NAMALWA (cell line): ENCODE measurements at regions not wholly inside any gene's neighbourhood (a gene's known extent, or its start where the extent isn't known, plus 50 kb on each side); places are given as distances from the start of the nearest gene placed in this dataset.
"Not testable (repeated sequence)": the region's sequence is repeated elsewhere in the genome, so short reads cannot be mapped to it uniquely, and the experiment has no call there.

Source experiments
- DNase-seq: peaks from one replicate; pipeline ENCODE4 v3.0.0-alpha.2; 2015; ENCODE audit warnings: low spot score

DNA sequence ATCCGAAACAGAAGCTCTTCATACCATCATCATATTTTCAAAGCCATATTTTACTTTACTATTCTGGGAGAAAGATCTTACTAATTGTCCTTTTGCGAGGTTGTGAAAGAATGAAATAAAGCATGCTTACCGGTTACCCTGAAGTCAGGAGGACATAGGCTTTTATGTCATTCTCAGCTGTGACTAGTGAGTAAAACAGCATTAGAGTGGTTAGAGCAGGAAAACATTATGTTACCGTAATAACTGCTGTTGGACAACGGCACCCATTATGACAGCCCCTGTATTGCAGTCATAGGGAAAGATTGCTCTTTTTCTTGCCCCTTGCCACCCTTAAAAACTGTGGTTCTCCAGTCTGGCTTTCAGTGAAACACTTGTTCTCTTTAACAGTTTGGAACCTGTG is 1035.7 kb downstream of the ZPLD1 start:
- DNase-seq: no peak

DNA sequence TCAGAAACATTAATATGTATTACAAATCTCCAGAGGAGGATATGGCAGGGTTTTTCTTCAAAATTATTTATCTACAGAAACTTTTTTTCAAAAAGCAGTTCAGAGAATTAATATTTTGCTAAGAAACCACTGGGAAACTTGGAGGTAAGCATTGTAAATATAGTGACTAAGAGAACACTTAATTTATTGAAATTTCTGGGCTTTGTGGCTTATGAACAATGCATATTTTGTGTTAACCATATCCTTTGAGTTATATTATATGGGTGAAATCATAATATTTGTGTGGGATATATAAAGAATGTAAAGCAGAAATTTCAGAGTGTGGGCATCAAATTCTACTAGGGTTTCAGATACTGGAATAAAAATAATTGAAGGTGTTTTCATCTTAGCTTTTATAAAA is 1059.2 kb downstream of the ZPLD1 start:
- no peak for DNase-seq

DNA sequence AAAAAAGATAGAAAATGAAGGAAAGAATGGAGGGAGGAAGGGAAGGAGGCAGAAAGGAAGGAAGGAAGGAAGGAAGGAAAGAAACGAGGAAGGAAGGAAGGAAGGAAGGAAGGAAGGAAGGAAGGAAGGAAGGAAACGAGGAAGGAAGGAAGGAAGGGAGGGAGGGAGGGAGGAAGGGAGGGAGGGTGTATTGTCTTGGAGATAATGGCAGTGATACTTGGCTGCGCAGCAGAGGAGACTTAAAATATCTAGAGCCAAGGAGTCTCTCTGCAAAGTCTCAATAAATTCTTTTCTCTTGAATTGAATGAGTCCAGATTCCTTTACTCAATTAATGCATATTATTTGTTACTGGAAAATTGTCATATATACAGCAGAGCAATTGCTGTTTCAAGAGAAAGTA is 1059.7 kb downstream of the ZPLD1 start:
- no peak for DNase-seq

DNA sequence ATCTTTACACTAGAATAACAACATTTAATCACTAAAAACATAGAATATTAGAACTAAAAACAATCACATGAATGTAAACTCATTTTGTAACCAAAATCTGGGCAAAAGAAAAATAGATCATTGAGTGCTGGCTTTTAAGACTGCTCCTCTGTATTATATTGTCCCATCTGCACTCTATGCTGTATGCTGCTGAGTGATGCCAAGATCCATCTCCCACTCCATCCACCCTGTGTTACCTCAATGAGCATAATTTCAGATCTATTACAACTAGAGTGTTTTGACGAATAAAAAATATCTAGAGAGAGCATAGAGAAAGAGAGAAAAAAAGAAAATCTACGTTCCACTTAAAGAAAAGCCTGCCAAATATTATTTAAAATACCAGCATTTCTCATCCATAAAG is 1060.4 kb downstream of the ZPLD1 start:
- DNase-seq: no peak

DNA sequence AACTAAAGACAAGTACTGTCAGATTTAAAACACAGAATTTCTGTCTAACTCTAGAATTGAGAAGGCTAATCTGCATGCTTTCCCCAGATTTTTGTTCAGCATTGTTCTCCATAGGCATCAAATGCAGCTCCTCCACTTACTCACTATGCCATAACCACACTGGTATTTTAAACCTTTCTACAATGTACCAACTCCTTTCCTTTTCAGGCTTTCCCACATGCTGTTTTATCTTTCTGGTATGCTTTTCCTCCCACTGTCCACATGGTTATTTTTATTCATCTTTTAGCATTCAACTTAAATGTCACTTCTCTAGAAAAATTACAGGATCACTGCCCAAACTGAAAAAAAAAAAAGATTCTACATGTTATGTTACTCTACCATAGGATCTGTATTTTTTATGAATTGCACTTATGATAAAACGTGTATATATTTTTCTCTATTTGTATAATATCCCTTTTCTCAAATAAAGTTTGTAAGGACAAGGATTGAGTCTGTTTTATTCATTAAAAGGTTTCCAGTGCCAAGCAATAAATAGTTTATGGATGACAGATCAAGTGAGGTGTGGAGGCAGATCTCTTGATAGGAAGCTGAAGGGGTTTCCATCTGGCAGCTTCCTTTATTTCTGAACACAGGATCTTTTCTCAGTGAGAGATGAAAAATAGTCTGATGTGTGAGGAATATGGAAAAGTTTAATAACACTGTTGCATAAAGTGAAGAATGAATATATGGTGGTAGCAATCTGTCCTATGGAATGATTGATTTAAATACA is 1064.5 kb downstream of the ZPLD1 start:
- no peak for DNase-seq

GRCh38 chr3:103499967-103500366 is 1065.2 kb downstream of the ZPLD1 start:
- no peak for DNase-seq

DNA sequence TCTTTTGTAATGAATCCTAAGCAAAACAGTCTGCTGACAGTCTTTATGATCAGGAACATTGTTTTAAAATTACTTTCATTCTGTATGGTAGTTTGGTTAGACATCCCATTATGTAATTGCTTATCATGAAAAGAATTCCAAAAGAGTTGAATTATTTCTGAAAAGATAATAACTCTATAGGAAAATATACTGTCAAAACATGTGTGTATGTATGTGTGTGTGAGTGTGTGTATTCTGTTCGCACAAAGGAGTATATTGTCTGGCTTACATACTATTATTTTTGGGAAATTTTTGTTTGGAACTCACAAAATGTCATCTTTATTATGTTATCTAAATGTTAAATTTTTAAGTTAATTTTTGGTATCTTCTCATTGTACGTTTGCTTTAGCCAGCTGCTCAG is 1075.9 kb downstream of the ZPLD1 start:
- no peak for DNase-seq

DNA sequence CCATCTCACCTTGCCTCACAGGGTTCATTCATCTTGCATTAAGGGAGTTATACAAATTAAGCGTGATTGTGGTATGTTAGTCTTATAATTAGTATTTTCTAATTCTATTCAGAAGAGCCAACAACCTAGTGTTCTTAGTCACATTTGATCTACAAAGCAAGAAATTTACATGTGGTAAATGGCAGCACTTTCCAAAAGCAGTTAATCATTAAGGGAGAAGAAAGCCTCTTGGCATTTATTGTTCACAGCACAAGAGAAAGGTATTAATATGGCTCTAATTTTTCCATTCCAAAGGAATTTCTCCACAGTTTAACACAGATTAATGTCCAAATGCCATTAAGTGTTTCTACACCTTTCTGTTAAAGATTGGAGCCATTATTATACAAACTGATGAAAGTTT is 1077.1 kb downstream of the ZPLD1 start:
- no peak for DNase-seq

DNA sequence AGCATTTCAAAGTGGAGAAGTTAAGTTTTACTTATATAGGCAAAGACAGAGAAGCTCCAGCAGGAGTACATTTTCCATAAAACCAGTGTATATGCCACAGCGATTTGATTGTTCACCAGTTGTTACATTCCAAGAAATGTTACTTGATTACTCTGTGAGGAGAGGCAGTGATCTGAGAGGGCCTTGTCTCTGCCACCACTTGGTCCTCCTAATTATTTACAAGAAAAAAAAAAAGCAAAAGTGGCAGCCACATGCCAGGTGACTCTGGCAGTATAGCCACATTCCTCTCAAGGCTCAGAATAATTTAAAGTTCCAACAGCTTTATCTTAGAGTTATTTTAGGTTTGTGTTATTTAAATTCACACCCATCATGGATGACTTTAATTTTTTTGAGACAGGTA is 1077.8 kb downstream of the ZPLD1 start:
- no peak for DNase-seq

DNA sequence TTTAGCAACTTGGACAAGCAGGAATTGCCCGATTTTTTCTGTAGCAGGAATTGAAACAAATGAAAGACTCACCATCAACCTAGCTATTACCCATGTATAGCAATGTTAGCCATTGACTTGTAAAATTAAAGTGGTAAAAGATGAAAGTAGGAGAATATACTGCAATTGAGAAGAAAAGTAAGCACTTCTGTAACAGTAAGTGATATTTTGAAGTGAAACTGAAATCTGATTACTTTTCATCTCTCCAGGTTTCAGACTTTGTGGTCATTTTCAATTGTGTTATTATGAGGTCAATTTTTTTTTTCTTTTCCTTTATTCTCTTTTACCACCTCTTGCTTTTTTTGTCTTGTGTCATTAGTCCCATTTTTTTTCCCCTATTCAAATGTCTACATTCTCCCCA is 1078.2 kb downstream of the ZPLD1 start:
- DNase-seq: no peak

DNA sequence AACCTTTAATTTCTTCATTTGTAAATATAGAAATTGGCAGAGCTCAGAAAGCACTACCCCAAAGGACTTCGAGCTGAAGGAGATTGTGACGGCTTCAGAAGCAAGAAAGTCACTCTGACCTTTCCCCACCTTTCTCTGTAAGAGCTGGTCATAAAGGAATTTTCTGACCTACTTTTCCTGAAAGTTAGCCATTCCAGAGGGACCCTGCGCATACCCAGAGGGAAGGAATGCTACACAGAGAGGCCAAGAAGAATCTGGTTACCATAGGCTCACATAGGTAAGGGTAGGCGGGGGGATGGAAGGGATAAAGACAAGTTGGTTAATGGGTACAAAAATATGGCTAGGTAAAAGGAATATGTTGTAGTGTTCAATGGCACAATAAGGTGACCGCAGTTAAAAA is 1080.3 kb downstream of the ZPLD1 start:
- no peak for DNase-seq

GRCh38 chr3:103516950-103517349 is 1082.1 kb downstream of the ZPLD1 start:
- DNase-seq: no peak

DNA sequence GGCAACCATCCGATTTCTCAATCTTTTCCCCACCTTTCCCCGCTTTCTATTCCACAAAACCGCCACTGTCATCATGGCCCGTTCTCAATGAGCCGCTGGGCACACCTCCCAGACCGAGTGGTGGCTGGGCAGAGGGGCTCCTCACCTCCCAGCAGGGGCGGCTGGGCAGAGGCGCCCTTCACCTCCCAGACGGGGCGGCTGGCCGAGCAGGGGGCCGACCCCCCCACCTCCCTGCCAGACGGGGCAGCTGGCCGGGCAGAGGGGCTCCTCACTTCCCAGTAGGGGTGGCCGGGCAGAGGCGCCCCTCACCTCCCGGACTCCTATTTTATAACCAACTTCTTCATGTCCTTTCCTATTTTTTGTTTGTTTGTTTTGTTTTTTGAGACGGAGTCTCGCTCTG is 1096.5 kb downstream of the ZPLD1 start:
- not testable (repeated sequence) for DNase-seq

DNA sequence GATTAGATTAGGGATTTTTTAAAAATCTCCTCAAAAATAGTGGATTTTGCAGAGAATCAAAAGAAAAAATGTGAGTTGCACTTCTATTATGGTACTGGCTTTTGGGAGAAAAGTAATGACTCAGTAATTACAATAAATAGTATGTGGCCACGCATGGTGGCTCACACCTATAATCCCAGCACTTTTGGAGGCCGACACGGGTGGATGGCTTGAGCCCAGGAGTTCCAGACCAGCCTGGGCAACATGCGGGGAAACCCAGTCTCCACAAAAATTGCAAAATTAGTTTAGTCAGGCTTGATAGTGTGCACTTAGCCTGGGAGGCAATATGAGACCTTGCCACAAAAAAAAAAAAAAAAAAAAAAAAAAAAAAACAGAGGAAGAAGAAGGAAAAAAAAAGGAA is 1098.2 kb downstream of the ZPLD1 start:
- DNase-seq: no peak

GRCh38 chr3:103554451-103554850 is 1119.6 kb downstream of the ZPLD1 start:
- no peak for DNase-seq

DNA sequence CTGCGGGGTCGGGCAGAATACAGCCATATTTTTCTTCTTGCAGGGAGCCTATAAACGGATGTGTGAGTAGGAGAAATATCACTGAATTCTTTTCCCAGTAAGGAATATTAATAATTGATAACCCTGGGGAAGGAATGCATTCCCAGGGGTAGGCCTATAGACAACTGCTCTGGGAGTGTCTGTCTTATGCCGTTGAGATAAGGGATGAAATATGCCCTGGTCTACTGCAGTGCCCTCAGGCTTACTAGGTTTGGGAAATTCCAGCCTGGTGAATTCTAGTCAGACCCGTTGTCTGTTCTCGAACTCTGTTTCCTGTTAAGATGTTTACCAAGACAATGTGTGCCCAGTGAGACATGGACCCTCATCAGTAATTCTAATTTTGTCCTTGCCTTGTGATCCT is 1129.3 kb downstream of the ZPLD1 start:
- not testable (repeated sequence) for DNase-seq

DNA sequence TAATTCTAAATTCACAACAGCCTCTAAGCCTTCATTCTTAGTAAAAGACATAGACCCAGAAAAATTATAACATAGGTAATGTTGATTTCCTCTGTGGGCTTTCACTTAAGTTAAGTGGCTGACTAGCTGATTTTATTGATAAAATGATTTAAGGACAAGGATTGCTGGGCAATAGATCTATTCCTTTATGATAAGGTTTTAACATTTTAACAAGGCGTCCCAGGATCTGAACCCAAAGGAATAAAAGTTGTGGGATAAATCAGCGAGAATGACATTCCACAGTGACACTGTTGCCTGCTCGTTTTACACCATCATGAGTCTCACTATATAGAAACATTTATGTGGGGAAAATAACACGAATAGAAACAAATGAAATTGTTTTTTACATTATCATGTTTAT is 1151.0 kb downstream of the ZPLD1 start:
- no peak for DNase-seq

- no peak for DNase-seq
Observed at GRCh38 chr3:103589770-103590169, 1155.0 kb downstream of the ZPLD1 start.

- no peak for DNase-seq
Observed at GRCh38 chr3:103600844-103601243, 1166.0 kb downstream of the ZPLD1 start.

DNA sequence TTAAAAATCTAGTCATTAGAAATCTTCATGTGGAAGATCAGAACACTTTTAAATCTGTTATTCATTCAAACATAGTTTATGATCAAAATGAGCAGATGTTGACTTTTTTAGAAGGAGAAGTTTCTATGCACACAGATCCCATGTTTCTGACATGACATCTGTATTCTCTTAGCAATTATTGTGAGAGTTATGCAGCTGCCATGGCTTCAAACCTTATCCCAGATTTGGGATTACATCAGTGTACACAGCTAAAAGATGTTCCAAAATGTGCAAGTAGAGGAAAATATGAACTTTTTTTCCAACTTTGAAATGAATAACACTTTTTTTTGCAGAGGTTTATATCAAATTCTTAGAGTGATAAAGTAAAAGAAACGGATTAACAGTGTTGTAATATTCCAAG is 1166.9 kb downstream of the ZPLD1 start:
- no peak for DNase-seq

GRCh38 chr3:103609472-103609871 is 1174.7 kb downstream of the ZPLD1 start:
- DNase-seq: no peak

DNA sequence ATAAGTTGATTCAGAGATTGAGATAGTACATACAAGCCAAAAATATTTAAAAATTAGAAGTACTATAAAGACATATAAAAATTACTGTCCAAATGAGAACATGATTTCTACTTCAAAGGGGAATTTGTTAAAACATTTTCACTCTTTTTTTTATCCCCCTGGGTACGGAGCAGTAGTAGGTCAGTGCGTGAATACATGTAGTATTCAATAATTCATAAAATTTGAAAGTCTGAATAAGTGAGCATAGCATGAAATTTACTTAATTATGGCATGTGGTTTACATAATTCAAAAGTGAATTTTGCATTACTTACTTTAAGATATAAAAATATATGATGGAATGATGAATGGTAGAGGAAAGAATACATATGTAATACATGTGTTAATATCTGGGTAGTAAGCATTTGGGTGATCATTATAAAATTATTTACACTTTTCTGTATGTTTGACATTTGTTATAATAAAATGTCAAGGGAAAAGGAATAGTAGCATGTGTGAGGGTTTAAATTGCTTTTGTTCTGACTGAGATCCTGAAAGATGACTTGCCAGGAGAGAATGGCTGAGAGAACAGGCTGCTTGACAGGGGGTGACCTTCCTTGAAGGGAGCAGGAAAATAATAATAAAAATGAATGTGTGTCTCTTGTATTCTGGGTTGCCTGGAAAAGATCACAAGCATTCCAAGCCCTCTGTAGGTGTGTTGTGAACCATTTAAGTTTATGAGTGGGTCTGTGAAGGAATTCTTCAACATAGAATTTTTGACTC is 1178.8 kb downstream of the ZPLD1 start:
- no peak for DNase-seq

GRCh38 chr3:103614719-103615118 is 1179.9 kb downstream of the ZPLD1 start:
- no peak for DNase-seq

DNA sequence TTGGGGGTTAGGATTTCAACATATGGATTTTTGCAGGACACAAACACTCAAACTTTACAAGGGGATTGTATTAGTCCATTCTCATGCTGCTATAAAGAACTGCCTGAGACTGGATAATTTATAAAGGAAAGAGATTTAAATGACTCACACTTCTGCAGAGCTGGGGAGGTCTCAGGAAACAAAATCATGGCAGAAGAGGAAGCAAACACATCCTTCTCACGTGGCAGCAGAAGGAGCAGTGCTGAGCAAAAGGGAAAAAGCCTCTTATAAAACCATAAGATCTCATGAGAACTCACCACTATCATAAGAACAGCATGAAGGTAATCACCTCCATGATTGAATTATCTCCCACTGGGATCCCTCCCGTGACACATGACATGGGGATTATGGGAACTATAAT is 1183.1 kb downstream of the ZPLD1 start:
- DNase-seq: no peak
